Stimulated activated CD4-positive, alpha-beta T cell treated with anti-CD3 and anti-CD28 coated beads, Interleukin-15, amount 100 ng/mL, for 48 hours (primary cell): ENCODE measurements at regions not wholly inside any gene's neighbourhood (a gene's known extent, or its start where the extent isn't known, plus 50 kb on each side); places are given as distances from the start of the nearest gene placed in this dataset.

Experiments used
- DNase-seq, 2 donors: peaks; one replicate each; pipeline ENCODE4 v3.0.0-alpha.2; 2020; ENCODE audit warnings: low read depth in 2 of 2

- no peak for DNase-seq
These were observed 183.4 kb upstream of the NR3C1 start for GRCh38 chr5:143586781-143587362.

DNA sequence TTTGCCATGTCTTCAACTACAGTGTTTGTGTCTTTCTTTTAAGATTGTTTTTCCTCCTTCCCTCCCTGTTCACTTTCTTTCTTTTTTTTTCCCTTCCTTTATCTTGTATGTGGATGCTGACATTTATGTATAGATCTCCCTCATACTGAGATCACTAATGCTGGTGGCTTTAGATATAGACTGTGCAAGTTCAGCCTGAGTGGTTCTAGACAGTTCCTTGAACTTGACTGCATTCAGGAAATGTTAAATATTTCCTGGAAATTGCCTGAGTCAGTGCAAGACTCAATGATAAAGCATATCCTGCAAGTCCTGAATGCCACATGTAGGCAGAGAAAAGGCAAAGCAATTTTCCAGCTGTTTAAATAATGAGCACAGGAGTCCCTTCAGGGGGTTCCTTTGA is 182.5 kb upstream of the NR3C1 start:
- DNase-seq, result no peak

- DNase-seq, result no peak
These were observed 179.9 kb upstream of the NR3C1 start for GRCh38 chr5:143583409-143583808.

DNA sequence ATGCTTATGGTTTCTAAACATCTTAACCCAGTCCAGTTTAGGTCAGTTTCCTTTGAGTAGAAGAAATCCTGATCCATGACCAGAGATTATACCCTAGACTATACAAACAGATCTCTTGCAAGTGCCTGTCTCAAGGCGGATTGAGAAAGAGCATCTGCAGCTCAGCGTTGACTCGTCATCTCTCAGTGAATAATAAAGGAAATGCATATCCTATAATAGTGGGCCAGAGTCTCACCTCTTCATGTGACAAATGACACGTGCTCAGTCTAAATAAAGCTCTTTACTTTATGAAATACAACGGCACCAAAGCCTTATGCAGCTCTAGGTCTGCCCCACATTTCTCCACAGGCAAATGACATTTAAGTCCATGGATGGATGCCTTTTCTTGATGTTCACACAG is 179.4 kb upstream of the NR3C1 start:
- no peak for DNase-seq

- no peak for DNase-seq
These were observed 178.7 kb upstream of the NR3C1 start for GRCh38 chr5:143582176-143582575.

- DNase-seq, result no peak
These were observed 178.2 kb upstream of the NR3C1 start for GRCh38 chr5:143581649-143582048.

DNA sequence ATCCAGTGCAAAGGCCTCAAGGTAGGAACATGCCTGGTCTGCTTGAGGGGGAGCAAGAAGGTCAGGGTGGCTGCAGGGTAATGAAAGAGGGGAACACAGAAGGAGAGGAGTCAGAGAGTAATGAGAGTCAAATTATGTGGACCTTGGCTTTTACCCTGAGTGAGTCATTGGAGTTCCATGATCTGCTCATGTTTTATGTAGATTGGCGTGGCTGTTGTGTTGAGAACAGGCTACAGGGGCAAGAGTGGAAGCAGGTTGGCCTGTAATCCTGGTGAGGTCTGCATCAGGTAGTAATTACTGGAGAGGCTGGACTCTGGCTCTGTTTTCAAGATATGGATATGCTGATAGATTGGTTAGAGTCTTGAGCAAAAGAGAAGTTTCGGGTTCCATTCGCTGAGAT is 177.7 kb upstream of the NR3C1 start:
- DNase-seq, result no peak

DNA sequence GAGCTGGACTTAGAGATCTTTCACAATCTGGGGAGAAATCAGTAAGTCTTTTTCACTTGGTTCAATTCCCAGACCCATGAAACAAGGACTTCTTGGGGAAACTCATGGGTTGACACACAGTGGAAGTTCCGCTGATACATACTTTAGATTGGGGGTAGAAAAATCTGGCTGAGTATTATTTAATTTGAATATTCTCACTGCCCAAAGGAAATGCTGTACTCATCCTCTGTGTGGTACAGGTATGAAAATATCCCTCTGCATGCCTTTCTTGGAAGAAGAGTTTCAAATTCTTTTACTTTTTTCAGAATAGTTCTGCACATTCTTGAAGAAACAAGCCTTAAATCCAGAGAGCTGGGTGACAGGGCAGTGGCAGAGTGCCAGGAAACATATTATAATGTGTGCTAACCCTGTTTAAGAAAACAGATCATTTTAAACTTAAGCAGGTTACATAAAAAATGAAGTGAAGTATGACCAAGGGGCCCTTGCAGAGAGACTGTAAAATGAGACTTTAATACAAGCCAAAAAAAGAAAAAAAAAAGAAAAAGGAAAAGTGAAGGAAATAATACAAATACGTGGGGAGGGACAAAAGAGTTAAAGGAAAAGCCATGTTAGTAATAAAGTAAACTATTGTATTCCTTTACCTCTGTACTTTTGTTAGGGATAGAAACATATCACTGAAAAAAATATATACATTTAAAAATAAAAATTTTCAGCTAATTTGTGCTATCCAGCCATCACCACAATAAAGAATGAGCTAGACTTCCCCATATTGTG is 173.4 kb upstream of the NR3C1 start:
- DNase-seq, result no peak

DNA sequence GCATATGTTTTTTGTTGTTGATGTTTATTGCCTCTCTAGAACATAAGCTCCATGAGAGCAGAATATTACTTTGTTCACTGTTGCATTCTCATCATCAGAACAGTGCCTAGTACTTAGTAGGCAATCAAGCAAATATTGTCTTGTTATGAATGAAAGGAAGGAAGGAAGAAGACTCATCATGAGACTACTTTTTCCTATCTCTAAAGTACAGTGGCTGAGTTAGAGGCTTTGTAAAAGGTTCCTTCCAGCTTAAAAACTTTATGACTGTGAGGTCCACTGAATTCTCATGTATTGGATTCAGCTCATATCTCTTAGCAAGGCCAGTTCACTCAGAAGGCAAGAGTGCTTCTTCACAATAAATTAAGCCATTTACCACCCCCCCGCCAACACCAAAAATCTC is 171.8 kb upstream of the NR3C1 start:
- DNase-seq, result no peak

DNA sequence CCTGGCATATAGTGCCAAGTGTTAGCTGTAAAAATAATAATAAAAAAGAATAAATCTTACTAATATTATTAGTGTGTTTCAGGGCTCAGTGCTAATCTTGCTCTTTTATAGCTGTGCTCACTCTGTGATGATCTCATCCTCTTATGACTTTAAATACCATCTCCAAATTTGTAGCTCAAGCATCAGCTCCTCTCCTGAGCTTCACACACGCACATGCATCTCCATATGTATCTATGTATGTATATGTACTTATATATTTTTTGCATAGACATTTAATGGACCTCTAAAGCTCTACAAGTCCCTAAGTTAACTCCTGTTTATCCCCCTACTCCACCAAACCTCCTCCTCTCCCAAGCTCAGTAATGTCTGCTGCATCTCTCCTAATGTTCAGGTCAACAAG is 170.8 kb upstream of the NR3C1 start:
- no peak for DNase-seq

GRCh38 chr5:143573568-143574170 is 170.2 kb upstream of the NR3C1 start:
- DNase-seq, result no peak

GRCh38 chr5:143572671-143573070 is 169.2 kb upstream of the NR3C1 start:
- DNase-seq, result no peak

DNA sequence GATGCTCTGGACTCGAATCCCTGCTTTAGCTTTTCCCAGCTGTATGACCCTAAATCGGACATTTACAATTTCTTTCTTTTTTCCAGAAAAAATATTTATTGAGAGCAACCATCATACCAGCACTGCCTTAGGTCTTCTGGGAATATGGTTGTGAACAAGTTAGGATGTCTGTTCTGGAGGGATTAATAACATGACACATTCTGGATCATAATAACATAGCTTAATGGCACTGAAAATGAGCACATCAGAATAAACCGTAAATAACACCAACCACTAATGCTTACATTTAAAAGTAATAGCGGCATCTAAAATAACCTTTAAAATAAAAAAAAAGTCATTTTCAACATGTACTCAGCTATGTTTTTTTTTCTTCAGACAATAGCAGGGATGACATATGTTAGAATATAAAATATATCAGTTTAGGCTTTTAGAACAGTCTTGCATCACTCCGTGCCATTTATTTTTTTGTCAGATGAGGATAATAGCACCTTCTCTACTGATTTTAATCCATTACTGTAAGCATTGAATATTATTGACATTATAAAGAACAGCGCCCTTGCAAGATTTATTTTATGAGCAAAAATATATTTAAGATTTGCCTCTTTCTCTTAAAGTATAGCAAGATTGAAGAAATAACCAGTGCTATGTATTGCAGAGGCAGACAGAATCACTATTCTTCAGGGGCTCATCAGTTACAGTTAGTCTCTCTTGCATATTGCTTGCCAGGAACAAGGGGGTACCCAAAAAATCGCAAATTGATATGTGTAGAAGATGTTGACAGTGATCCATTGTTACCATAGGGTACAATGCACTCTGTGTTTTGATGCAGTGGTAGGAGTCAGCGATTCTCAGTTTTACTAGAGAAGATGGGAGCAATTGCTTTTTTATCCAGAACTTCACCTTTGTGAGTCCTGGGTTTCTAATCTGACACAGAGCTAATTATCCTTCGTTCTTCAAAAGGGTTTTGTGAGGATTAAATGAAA is 168.4 kb upstream of the NR3C1 start:
- DNase-seq, result no peak

DNA sequence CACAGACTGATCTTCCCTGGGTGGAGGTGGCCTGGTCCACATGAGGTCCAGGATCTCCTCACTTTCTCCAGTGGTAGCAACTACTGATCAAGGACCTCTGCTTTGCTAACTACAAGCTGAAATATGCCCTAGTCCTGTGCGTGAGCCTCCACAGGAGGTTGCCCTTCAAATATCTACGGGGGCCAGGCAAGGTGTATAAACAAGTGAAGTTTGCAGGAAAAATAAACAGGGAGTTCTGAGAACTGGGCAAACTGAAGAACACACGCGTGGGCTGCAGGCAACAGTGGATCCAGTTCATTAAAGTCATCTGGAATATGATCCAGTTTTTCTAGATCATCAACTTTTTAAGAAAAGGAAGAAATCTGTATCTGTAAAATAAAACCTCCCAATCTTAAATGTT is 167.5 kb upstream of the NR3C1 start:
- DNase-seq, result no peak

DNA sequence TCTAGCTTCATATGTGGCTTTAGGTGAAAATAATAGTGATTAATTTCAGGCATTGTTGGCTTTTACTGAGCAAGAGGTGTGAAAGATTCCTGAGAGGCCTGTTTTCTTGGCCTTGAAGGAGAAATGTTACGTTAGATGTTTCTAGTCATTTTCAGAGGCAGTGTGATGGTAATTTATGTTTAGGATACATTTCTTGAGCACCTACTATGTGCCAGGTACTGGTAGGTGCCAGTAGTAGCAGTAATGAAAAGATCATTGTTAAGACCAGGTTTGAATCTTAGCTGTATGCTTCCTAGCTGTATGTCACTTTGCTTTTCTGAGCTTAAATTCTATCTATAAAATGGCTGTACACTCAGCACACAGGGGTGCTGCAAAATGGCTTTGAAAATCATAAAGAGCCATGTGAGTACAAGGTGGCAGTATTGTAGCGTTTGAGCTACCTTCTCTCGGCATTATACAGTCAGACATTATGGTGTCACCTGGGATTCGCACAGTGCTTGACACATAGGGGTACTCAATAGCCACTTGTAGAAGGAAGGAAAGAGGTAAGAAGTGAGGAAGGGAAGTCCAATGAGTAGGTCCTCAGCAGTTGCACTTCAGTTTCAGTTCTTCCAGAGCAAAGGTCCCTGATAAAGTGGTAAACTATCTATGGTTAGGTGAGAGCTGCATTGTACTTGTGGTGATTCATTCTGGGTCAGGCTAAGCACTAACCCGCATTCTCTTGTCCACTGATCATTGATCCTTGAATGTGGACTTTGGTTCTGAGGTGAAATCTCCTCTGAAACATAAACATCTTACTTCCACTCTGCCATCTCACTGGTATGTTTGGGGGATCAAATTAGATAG is 166.5 kb upstream of the NR3C1 start:
- DNase-seq, result no peak

DNA sequence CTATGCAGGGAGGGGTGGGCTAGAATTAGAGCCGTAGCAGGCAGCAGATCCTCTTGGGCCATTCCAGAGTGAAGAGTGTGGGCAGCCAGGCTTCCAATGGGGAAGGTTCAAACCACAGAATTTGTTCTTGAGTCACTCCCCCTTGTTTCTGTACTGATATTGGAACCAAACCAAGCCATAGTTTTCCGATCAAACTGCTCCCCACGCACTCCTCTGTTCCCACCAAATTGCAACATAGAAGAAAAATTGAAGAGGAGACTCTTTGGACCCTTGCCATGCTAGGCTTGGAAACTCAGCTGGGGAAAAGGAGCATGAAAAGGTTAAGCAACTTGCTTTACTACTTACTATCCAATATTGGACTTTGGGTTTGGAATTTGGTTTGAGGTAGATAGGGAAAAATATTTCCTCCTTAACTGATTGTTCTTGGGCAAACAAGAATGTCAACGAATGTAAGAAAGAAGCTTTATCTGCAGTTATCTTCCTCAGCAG is 165.8 kb upstream of the NR3C1 start:
- DNase-seq, result no peak

DNA sequence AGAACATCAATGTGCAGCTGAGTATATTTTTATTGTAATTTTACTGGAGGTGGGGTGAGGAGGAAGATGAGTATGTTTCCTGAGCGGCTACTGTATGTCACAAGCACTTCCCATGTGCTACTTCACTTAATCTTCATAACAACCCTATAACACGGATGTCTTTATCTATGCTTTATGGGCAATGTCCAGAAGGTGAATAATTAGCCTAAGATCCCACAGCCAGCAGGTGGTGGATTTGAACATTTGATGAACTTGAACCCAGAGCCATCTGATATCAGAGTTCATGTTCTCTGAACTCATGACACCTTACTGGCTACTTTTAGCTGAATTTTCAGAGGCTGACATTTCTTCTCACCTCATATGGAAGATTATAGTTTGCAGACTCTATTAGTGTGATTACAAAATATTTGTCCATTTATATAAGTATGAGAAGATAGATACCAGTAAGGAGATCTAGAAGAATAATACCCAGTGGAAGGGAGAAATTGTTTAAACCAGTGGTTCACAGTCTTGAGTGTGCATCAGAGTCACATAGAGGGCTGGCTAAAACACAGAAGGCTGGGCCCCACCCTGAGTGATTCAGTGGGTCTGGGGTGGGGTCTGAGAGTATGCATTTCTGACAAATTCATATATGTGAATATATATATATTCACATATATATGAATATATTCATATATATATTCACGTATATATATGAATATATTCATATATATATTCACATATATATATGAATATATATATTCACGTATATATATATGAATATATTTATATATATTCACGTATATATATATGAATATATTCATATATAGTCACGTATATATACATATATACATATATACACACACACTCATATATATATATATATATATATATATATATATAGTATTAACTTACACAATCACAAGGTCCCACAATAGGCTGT is 164.4 kb upstream of the NR3C1 start:
- no peak for DNase-seq

DNA sequence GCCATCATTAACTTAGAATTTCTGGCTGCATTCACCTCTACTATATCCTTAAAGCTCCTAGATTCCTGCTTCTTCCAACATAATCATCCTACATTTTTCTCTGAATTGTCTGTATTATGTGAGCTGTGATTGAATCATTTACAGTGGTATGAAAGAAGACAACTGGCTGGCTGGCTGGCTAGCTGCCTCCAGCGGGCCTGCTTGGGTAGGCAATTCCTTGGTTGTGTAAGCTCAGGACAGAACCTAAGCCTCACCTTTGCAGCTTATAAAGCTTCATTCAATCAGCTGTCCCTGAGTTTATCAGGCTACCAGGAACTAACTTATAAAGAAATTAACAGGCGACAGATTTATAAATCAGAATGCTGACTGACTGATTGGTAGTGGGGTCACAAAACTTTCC is 162.7 kb upstream of the NR3C1 start:
- no peak for DNase-seq

DNA sequence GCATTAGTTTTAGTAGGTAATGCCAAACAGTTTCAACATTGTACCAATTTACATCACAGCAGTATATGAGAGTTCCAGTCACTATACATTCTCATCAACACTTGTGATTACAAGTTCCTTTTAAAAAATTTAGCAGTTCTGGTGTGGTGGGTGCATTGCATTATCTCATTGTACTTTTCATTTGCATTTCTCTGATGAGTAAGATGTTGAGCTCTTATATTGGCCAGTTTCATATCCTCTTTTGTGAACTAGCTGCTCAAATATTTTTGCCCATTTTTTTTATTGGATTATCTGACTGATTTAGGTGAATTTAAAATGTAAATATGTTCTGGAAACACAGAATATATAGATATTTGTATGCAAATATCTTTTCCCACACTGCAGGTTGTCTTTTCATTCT is 160.9 kb upstream of the NR3C1 start:
- DNase-seq, result no peak

DNA sequence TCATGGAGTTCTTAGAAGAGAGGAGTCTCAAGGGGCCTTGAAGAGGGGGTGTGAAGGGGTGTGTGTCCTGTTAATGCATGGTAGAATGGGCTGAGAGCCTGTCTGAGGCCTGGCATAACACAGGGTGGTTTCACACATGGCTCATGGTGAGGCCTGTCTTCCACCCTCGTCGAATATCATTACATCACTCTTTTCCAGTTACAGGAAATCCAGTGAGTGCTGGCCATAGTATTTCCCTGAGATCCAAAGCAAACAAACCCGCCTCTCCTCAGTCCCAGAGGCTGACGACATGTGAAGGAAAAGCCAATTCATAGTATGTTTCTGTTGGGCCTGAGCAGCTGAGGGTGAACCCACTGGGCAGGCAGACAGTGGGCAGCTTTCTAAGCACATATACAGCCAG is 159.4 kb upstream of the NR3C1 start:
- DNase-seq, result no peak
